Erythroblast (primary cell): ENCODE measurements at regions not wholly inside any gene's neighbourhood (a gene's known extent, or its start where the extent isn't known, plus 50 kb on each side); places are given as distances from the start of the nearest gene placed in this dataset.

Experiments used
- GATA1 ChIP-seq: IDR thresholded peaks from 2 replicates; pipeline ENCODE4 v1.6.1; 2011; ENCODE audit warnings: low read depth, mild to moderate bottlenecking, control low read depth, low read length, moderate library complexity
- POLR2A ChIP-seq: IDR thresholded peaks from 2 replicates; pipeline ENCODE4 v1.6.1; 2011; ENCODE audit warnings: mild to moderate bottlenecking, low read length

GRCh38 chr10:113499806-113500205 lies 53.0 kb upstream of the HABP2 start:
- TF ChIP-seq POLR2A (no peak), GATA1 (no peak)
